ENCODE measurements at regions not wholly inside any gene's neighbourhood (a gene's known extent, or its start where the extent isn't known, plus 50 kb on each side); places are given as distances from the start of the nearest gene placed in this dataset.

- TF ChIP-seq, protein P1, sequence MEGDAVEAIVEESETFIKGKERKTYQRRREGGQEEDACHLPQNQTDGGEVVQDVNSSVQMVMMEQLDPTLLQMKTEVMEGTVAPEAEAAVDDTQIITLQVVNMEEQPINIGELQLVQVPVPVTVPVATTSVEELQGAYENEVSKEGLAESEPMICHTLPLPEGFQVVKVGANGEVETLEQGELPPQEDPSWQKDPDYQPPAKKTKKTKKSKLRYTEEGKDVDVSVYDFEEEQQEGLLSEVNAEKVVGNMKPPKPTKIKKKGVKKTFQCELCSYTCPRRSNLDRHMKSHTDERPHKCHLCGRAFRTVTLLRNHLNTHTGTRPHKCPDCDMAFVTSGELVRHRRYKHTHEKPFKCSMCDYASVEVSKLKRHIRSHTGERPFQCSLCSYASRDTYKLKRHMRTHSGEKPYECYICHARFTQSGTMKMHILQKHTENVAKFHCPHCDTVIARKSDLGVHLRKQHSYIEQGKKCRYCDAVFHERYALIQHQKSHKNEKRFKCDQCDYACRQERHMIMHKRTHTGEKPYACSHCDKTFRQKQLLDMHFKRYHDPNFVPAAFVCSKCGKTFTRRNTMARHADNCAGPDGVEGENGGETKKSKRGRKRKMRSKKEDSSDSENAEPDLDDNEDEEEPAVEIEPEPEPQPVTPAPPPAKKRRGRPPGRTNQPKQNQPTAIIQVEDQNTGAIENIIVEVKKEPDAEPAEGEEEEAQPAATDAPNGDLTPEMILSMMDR (IDR thresholded peaks at IDR 0.05; ENCODE audit: insufficient read depth, low read depth, low read length) = no peak
- no peak for TF ChIP-seq EZH2 (IDR thresholded peaks at IDR 0.05; ENCODE audit: insufficient read depth, low read length)
Observed at GRCh38 chr3:26293329-26293844, 329.2 kb upstream of the LRRC3B start.

All from astrocyte (in vitro differentiated cells and primary cell).